Stomach (tissue), 8 donors: ENCODE measurements at regions not wholly inside any gene's neighbourhood (a gene's known extent, or its start where the extent isn't known, plus 50 kb on each side); places are given as distances from the start of the nearest gene placed in this dataset.

Experiments
- DNase-seq, 2 donors: peaks; one replicate each; pipeline versions ENCODE4 v3.0.0 to v3.0.0-alpha.2; 2013 to 2019
- H3K27ac ChIP-seq, 5 donors: fragments of 200-600 bp in 4 of 5; sonication (generic) in 4 of 5; one replicate each; pipeline ENCODE4 v1.5.1; 2013 to 2019; ENCODE audit warnings: mild to moderate bottlenecking in 1 of 5, moderate library complexity in 1 of 5
- H3K27me3 ChIP-seq, 3 donors: fragments of 200-600 bp; sonication (generic); one replicate each; pipeline ENCODE4 v1.5.1; 2017 to 2019; ENCODE audit warnings: mixed run types in 1 of 3
- H3K36me3 ChIP-seq, 4 donors: fragments of 200-600 bp; sonication (generic); 1 replicate in 3 of 4; 2 replicates in 1 of 4; pipeline ENCODE4 v1.5.1; 2016 to 2019
- H3K4me1 ChIP-seq, 4 donors: fragments of 200-600 bp; sonication (generic); one replicate each; pipeline ENCODE4 v1.5.1; 2016 to 2019
- H3K4me3 ChIP-seq, 4 donors: fragments of 200-600 bp; sonication (generic) in 3 of 4; one replicate each; pipeline ENCODE4 v1.5.1; 2016 to 2019; ENCODE audit warnings: mild to moderate bottlenecking in 1 of 4
- H3K9me3 ChIP-seq, 4 donors: fragments of 200-600 bp; sonication (generic); one replicate each; pipeline ENCODE4 v1.5.1; 2016 to 2019
- EP300 ChIP-seq: sonication (generic); formaldehyde crosslinking; IDR thresholded peaks from one replicate; pipeline ENCODE4 v1.6.1; 2017; ENCODE audit warnings: antibody characterized with exemption
- POLR2A ChIP-seq, 4 donors: fragments of 450-650 bp; IDR thresholded peaks; one replicate each; pipeline ENCODE4 v1.6.1; 2016; ENCODE audit warnings: antibody characterized with exemption in 4 of 4, control low read depth in 2 of 4, mild to moderate bottlenecking in 1 of 4, moderate library complexity in 1 of 4
- POLR2AphosphoS5 ChIP-seq, 3 donors: sonication (generic); formaldehyde crosslinking; IDR thresholded peaks; one replicate each; pipeline ENCODE4 v1.6.1; 2016; ENCODE audit warnings: antibody characterized with exemption in 3 of 3
- WGBS, 5 donors: extraction: QIAGEN DNeasy Blood & Tissue Kit in 3 of 5; methylation state at CpG; one replicate each; pipeline versions ENCODE4 v1.1.5 to v1.1.7; 2013 to 2018; 5-methylcytosine and 5-hydroxymethylcytosine counted together
- intact Hi-C: fragments of 100-400 bp; cut with DNase I; formaldehyde crosslinking; loops from one replicate; pipeline ENCODE4 v1.15.1; 2023; ENCODE audit warnings: low total_unique reads
- TF ChIP-seq, protein P1 (sequence below), 7 experiments: fragments of 450-650 bp in 4 of 7; fragments of 200-600 bp in 3 of 7; sonication (generic) in 3 of 7; IDR thresholded peaks; one replicate each; pipeline ENCODE4 v1.5.1; 2016 to 2019; ENCODE audit warnings: antibody characterized with exemption in 7 of 7, control low read depth in 2 of 7, mild to moderate bottlenecking in 1 of 7
- donor health status: healthy with polysubstance abuse.
- donor health status: Bipolar disorder and iron deficiency.
- donor health status: healthy.

DNA sequence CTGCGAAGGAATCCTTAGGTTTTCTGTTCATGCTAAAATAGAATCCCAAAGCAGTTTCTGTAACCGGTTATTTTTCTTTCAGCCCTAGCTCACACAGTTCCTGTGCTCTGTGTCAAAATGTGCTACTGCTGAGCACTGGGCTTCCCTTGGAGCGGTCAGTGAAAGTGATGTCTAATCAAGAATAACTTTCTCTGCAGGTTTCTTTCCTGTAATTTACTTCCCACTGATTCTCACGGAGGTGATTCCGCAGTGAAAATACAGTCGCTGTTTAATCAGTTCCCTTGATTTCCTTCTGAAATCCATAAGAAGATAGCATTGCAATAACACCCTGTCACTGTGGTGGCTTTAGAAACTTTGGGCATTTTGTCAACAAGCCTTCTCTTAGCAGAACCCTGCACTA, 112.0 kb upstream of the ISL1 start:
- no peaks in the 10 kb centered on the region for H3K27me3 ChIP-seq
- intact Hi-C loops = no loop called here
- H3K4me1 ChIP-seq = no peaks in the 10 kb centered on the region
- DNase-seq = no peak
- 88 to 93% (median 90%) methylated on average over 6 of the region's 6 CpGs for WGBS, 5 donors
- H3K27ac ChIP-seq = no peak overlapping the region
- no peaks in the 10 kb centered on the region for H3K9me3 ChIP-seq
- H3K4me3 ChIP-seq = no peak overlapping the region
- H3K36me3 ChIP-seq = no peaks in the 10 kb centered on the region
- TF ChIP-seq POLR2AphosphoS5 (IDR thresholded peaks at IDR 0.05) = no peak
- TF ChIP-seq, protein P1, sequence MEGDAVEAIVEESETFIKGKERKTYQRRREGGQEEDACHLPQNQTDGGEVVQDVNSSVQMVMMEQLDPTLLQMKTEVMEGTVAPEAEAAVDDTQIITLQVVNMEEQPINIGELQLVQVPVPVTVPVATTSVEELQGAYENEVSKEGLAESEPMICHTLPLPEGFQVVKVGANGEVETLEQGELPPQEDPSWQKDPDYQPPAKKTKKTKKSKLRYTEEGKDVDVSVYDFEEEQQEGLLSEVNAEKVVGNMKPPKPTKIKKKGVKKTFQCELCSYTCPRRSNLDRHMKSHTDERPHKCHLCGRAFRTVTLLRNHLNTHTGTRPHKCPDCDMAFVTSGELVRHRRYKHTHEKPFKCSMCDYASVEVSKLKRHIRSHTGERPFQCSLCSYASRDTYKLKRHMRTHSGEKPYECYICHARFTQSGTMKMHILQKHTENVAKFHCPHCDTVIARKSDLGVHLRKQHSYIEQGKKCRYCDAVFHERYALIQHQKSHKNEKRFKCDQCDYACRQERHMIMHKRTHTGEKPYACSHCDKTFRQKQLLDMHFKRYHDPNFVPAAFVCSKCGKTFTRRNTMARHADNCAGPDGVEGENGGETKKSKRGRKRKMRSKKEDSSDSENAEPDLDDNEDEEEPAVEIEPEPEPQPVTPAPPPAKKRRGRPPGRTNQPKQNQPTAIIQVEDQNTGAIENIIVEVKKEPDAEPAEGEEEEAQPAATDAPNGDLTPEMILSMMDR (IDR thresholded peaks at IDR 0.05) = no peak
- TF ChIP-seq POLR2A (IDR thresholded peaks at IDR 0.05) = no peak
- no peak for TF ChIP-seq EP300

DNA sequence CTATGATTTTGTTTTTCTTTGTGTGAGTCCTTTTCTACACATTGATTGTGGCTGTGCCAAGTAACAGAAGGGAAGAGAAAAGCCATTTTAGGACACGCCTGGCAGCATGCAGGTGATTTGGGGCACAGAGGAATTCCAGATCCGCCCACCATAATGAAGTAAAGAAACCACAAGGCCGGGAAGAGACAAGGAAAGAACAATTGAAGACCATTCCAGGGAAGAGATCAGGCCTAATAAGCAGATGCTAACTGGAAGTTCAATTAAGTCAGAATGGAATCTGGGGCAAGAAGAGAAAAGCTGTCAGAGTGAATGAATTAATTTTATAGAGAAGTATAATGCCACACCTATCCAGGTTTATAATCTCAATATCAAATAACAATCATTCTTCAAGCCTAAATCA, 110.2 kb upstream of the ISL1 start:
- no peak for DNase-seq
- no peaks in the 10 kb centered on the region for H3K9me3 ChIP-seq
- intact Hi-C loops = no loop called here
- no peak overlapping the region for H3K4me3 ChIP-seq
- H3K36me3 ChIP-seq = no peaks in the 10 kb centered on the region
- no peaks in the 10 kb centered on the region for H3K27me3 ChIP-seq
- TF ChIP-seq POLR2AphosphoS5 (IDR thresholded peaks at IDR 0.05) (no peak), EP300 (no peak), POLR2A (IDR thresholded peaks at IDR 0.05) (no peak)
- TF ChIP-seq, protein P1 (IDR thresholded peaks at IDR 0.05) = no peak
- WGBS, 5 donors = 68 to 86% (median 76%) methylated on average over 3 of the region's 3 CpGs
- no peak overlapping the region for H3K27ac ChIP-seq
- H3K4me1 ChIP-seq = no peaks in the 10 kb centered on the region

DNA sequence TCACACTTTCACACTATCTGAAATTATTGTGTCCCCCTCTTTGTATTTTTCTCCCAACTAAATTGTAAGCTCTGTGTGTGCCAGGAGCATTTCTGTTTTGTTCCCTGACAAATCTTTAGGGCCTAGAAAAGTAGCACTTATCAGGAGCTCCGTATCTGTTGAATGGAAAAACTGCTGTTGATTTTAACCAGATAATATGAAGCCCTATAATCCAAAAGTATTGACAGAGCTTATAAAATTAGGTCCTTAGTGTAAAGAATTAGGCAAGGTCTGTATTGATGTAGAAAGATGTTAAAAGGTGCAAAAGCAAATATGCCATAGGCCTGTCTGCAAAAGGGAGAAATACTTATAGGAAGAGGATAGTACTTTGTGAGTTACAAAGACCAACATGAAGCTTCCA, 109.4 kb upstream of the ISL1 start:
- TF ChIP-seq EP300 (no peak), POLR2A (IDR thresholded peaks at IDR 0.05) (no peak), POLR2AphosphoS5 (IDR thresholded peaks at IDR 0.05) (no peak)
- TF ChIP-seq, protein P1 (IDR thresholded peaks at IDR 0.05) = no peak
- intact Hi-C loops = no loop called here
- no peaks in the 10 kb centered on the region for H3K4me1 ChIP-seq
- H3K9me3 ChIP-seq = no peaks in the 10 kb centered on the region
- H3K4me3 ChIP-seq = no peak overlapping the region
- DNase-seq = no peak
- H3K27ac ChIP-seq = no peak overlapping the region
- WGBS, 5 donors = 61 to 90% (median 69%) methylated on average over 1 of the region's 1 CpG
- H3K27me3 ChIP-seq = no peaks in the 10 kb centered on the region
- H3K36me3 ChIP-seq = no peaks in the 10 kb centered on the region

DNA sequence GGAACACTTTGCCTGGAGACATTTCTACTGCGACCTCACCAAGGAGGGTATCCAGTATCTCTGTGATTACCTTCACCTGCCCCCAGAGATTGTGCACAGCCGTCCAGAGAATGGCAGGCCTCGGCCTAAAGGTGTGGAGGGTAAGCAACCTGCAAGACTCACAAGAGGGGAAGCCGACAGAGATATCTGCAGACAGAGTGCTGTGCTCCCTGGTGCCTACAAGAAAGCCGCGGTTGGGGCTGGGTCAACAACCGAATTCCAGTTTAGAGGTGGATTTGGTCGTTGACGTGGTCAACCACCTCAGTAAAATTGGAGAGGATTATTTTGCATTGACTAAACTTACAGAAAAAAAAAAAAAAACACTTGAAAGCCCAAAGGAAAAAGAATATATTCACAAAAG, 107.8 kb upstream of the ISL1 start:
- WGBS, 5 donors = 90 to 96% (median 94%) methylated on average over 9 of the region's 9 CpGs
- intact Hi-C loops = no loop called here

More for the DNA sequence above, 107.8 kb upstream of the ISL1 start:
- no peaks in the 10 kb centered on the region for H3K4me1 ChIP-seq
- no peaks in the 10 kb centered on the region for H3K9me3 ChIP-seq
- H3K4me3 ChIP-seq = no peak overlapping the region
- H3K36me3 ChIP-seq = no peaks in the 10 kb centered on the region
- H3K27me3 ChIP-seq = no peaks in the 10 kb centered on the region
- no peak for DNase-seq
- H3K27ac ChIP-seq = no peak overlapping the region
- no peak for TF ChIP-seq POLR2AphosphoS5 (IDR thresholded peaks at IDR 0.05)
- TF ChIP-seq POLR2A (IDR thresholded peaks at IDR 0.05) = no peak
- no peak for TF ChIP-seq EP300
- TF ChIP-seq, protein P1 (IDR thresholded peaks at IDR 0.05) = no peak
